ENCODE measurements at regions not wholly inside any gene's neighbourhood (a gene's known extent, or its start where the extent isn't known, plus 50 kb on each side); places are given as distances from the start of the nearest gene placed in this dataset.

DNA sequence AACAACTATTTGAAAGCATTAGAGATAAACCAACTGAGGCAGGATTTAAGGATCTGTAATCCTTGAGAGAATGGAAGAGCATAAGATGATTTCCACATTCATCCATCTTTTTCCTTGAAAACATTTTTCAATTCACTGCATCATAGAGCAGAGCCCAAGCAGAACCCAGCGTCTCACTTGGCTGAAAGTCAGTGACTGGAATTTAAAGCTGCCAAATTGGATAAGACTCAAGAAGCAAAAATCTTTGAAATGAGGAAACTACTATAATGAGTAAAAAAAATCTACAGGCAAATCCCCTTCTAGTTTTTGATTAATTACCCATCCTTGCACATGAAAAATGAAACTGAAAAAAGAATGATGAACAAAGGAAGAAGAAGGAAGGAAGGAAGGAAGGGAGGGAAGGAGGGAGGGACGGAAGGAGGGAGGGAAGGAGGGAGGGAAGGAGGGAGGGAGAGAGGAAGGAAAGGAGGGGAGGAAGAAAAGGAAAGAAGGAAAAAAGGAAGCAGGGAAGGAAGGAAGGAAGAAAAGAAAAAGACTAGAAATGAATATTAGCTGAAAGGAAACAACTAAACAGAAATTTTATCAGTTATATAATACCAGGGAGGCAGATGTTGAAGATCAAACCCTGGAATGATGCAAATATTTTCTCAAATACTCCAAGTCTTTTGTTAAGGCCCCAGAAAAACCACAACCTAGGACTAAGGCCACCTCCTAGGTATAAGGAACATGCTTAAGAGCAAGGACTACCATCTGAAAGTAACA lies 336.3 kb upstream of the MAGI2 start:
- intact Hi-C loops (cut with DNase I): no loop called here
- DNase-seq (no peak), ATAC-seq (no peak)
- Histone ChIP-seq H3K27ac (no peak overlapping the region), H3K9me3 (no peaks in the 10 kb centered on the region), H3K27me3 (ENCODE audit: low read depth) (no peaks in the 10 kb centered on the region), H3K4me1 (no peaks in the 10 kb centered on the region), H3K4me3 (no peak overlapping the region), H3K36me3 (no peaks in the 10 kb centered on the region)
- TF ChIP-seq, protein P1, sequence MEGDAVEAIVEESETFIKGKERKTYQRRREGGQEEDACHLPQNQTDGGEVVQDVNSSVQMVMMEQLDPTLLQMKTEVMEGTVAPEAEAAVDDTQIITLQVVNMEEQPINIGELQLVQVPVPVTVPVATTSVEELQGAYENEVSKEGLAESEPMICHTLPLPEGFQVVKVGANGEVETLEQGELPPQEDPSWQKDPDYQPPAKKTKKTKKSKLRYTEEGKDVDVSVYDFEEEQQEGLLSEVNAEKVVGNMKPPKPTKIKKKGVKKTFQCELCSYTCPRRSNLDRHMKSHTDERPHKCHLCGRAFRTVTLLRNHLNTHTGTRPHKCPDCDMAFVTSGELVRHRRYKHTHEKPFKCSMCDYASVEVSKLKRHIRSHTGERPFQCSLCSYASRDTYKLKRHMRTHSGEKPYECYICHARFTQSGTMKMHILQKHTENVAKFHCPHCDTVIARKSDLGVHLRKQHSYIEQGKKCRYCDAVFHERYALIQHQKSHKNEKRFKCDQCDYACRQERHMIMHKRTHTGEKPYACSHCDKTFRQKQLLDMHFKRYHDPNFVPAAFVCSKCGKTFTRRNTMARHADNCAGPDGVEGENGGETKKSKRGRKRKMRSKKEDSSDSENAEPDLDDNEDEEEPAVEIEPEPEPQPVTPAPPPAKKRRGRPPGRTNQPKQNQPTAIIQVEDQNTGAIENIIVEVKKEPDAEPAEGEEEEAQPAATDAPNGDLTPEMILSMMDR (IDR thresholded peaks at IDR 0.05): no peak

DNA sequence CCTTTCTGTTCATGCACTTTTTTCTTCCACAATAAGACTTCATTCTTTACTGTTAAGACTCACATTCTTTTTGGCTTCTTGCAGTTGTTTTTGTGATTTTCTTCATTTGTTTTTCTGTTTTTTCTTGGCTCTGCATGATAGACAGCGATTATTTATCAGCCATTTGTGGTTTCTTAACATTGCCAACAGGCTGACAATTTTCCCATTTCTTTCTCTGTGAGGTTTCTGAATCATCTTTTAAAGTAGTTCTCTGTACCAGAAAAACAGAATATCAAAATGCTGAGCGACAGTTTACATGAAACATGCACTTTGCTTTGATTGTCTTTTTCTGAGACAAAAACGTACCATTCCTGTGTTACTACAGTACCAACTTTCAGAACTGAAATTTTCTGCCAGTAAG lies 334.2 kb upstream of the MAGI2 start:
- TF ChIP-seq, protein P1 (IDR thresholded peaks at IDR 0.05): no peak
- no peaks in the 10 kb centered on the region for H3K9me3 ChIP-seq
- no peaks in the 10 kb centered on the region for H3K27me3 ChIP-seq (ENCODE audit: low read depth)
- no peak for DNase-seq
- H3K4me1 ChIP-seq: no peaks in the 10 kb centered on the region
- ATAC-seq: no peak
- no peak overlapping the region for H3K4me3 ChIP-seq
- H3K36me3 ChIP-seq: no peaks in the 10 kb centered on the region
- H3K27ac ChIP-seq: no peak overlapping the region
- intact Hi-C loops (cut with DNase I): no loop called here

DNA sequence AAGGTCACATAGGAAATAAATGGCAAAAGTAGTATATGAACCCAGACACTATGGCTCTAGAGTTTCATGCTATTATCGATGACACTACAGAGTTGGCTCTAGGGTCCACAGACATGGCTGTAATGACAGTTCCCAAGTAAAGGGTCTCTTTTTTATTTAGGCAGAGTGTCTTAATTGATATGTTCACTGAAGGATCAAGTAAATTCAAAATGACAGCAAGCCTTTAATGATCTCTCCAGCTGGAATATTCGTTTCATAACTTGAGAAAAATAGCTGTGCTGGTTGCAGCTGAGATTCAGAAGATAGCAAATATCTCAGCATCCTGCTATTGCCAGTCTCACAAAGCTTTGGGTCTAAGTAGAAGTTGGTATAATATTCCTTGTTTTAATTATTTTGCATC lies 333.6 kb upstream of the MAGI2 start:
- no peaks in the 10 kb centered on the region for H3K4me1 ChIP-seq
- ATAC-seq (no peak), DNase-seq (no peak)
- intact Hi-C loops (cut with DNase I): no loop called here
- no peaks in the 10 kb centered on the region for H3K27me3 ChIP-seq (ENCODE audit: low read depth)
- no peaks in the 10 kb centered on the region for H3K36me3 ChIP-seq
- TF ChIP-seq, protein P1 (IDR thresholded peaks at IDR 0.05): no peak
- H3K9me3 ChIP-seq: no peaks in the 10 kb centered on the region
- no peak overlapping the region for H3K27ac ChIP-seq
- no peak overlapping the region for H3K4me3 ChIP-seq

DNA sequence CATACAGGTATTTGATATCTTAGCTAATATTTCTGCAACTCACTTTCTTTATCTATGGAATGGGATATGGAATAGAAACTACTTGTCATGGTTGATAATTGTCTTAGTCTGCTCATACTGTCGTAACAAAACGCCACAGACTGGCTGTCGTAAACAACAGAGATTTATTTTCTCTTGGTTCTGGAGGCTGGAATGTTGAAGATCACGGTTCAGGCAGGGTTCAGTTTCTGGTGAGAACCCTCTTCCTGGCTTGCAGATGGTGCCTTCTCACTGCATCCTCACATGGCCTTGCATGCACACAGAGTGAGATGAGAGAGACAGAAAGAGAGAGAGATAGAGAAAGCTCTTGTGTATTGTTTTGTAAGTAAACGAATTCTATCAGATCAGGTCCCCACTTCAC lies 332.7 kb upstream of the MAGI2 start:
- TF ChIP-seq, protein P1 (IDR thresholded peaks at IDR 0.05): no peak
- H3K4me1 ChIP-seq: no peaks in the 10 kb centered on the region
- intact Hi-C loops (cut with DNase I): no loop called here
- no peak overlapping the region for H3K27ac ChIP-seq
- ATAC-seq: no peak
- DNase-seq: no peak
- H3K9me3 ChIP-seq: no peaks in the 10 kb centered on the region
- H3K4me3 ChIP-seq: no peak overlapping the region
- no peaks in the 10 kb centered on the region for H3K27me3 ChIP-seq (ENCODE audit: low read depth)
- H3K36me3 ChIP-seq: no peaks in the 10 kb centered on the region

DNA sequence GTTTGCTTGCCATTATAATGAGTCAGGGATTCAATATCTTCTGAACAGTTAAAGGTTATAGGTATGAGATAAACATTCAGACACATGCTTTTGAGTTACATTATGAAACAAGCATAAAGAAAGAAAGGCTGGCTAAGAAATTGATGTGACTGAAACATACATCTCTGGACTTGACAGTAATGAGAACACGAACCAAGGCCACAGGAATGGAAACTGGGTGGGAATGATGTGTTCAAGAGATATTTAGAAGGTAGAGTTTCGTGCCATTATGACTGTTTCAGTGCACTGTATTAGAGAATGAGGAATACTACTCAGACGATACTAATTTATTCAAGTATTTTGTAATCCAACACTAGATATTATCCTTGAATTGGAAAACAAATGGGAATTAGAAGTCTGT lies 332.1 kb upstream of the MAGI2 start:
- Histone ChIP-seq H3K36me3 (no peaks in the 10 kb centered on the region), H3K4me1 (no peaks in the 10 kb centered on the region), H3K4me3 (no peak overlapping the region), H3K27me3 (ENCODE audit: low read depth) (no peaks in the 10 kb centered on the region), H3K27ac (no peak overlapping the region), H3K9me3 (no peaks in the 10 kb centered on the region)
- intact Hi-C loops (cut with DNase I): no loop called here
- TF ChIP-seq, protein P1 (IDR thresholded peaks at IDR 0.05): no peak
- DNase-seq: no peak
- ATAC-seq: no peak

Data from lower lobe of right lung (tissue), 2 donors.